ENCODE measurements at regions not wholly inside any gene's neighbourhood (a gene's known extent, or its start where the extent isn't known, plus 50 kb on each side); places are given as distances from the start of the nearest gene placed in this dataset.
"Not testable (repeated sequence)": the region's sequence is repeated elsewhere in the genome, so short reads cannot be mapped to it uniquely, and the experiment has no call there.

- Mint-ChIP-seq H3K27me3 (no peaks in the 10 kb centered on the region), H3K4me3 (no peak overlapping the region), H3K9me3 (ENCODE audit: low read depth) (peaks cover 5% of the 10 kb centered on the region), H3K36me3 (ENCODE audit: low read depth) (no peaks in the 10 kb centered on the region), H3K27ac (no peak overlapping the region), H3K4me1 (peaks cover 6% of the 10 kb centered on the region)
- ChIA-PET CTCF (no interaction called here), POLR2A (no interaction called here)
- no peak for ATAC-seq
- intact Hi-C loops (cut with DNase I, micrococcal nuclease), result no loop called here
- no peak for DNase-seq
Observed at GRCh38 chr3:104291437-104291851, 1075.3 kb upstream of the ALCAM start.

GRCh38 chr3:104291878-104292277, 1074.8 kb upstream of the ALCAM start:
- intact Hi-C loops (cut with DNase I, micrococcal nuclease), result no loop called here
- POLR2A ChIA-PET, result no interaction called here
- Mint-ChIP-seq H3K27me3 (no peaks in the 10 kb centered on the region), H3K4me1 (peaks cover 6% of the 10 kb centered on the region), H3K4me3 (no peak overlapping the region), H3K36me3 (ENCODE audit: low read depth) (no peaks in the 10 kb centered on the region), H3K9me3 (ENCODE audit: low read depth) (peaks cover 2% of the 10 kb centered on the region), H3K27ac (no peak overlapping the region)
- DNase-seq (no peak), ATAC-seq (no peak)
- CTCF ChIA-PET, result no interaction called here

- H3K4me1 Mint-ChIP-seq, result no peaks in the 10 kb centered on the region
- peaks cover 2% of the 10 kb centered on the region for H3K9me3 Mint-ChIP-seq (ENCODE audit: low read depth)
- no peak for ATAC-seq
- no peaks in the 10 kb centered on the region for H3K36me3 Mint-ChIP-seq (ENCODE audit: low read depth)
- no peak overlapping the region for H3K4me3 Mint-ChIP-seq
- no peaks in the 10 kb centered on the region for H3K27me3 Mint-ChIP-seq
- ChIA-PET CTCF (no interaction called here), POLR2A (no interaction called here)
- H3K27ac Mint-ChIP-seq, result no peak overlapping the region
- intact Hi-C loops (cut with DNase I, micrococcal nuclease), result no loop called here
- no peak for DNase-seq
Observed at GRCh38 chr3:104297617-104298016, 1069.1 kb upstream of the ALCAM start.

DNA sequence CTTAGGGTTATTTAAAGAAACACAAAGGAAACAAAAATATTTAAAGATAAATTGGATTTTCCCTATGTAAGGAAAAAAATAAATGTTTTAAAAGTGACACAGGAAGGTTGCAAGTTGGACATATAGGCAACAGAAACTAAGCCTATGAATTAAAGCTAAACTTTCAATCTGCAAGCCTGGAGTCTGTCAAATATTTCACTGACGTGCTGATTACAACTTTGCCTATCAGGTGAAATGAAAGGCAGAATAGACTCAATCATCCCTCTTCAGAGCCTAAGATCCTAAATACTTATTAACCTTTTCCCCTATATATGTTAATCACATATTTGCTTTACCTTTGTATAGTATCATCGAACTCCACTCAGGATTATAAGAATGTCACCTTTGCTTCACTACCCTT, 1068.0 kb upstream of the ALCAM start:
- ChIA-PET POLR2A (no interaction called here), CTCF (no interaction called here)
- Mint-ChIP-seq H3K4me1 (no peaks in the 10 kb centered on the region), H3K27me3 (no peaks in the 10 kb centered on the region), H3K27ac (no peak overlapping the region), H3K36me3 (ENCODE audit: low read depth) (no peaks in the 10 kb centered on the region), H3K9me3 (ENCODE audit: low read depth) (peaks cover 2% of the 10 kb centered on the region), H3K4me3 (no peak overlapping the region)
- no peak for ATAC-seq
- intact Hi-C loops (cut with DNase I, micrococcal nuclease), result no loop called here
- DNase-seq, result no peak

- DNase-seq, result no peak
- H3K9me3 Mint-ChIP-seq (ENCODE audit: low read depth), result peaks cover 2% of the 10 kb centered on the region
- intact Hi-C loops (cut with DNase I, micrococcal nuclease), result no loop called here
- H3K36me3 Mint-ChIP-seq (ENCODE audit: low read depth), result no peaks in the 10 kb centered on the region
- no peak for ATAC-seq
- no peak overlapping the region for H3K27ac Mint-ChIP-seq
- ChIA-PET POLR2A (no interaction called here), CTCF (no interaction called here)
- no peak overlapping the region for H3K4me3 Mint-ChIP-seq
- no peaks in the 10 kb centered on the region for H3K27me3 Mint-ChIP-seq
- no peaks in the 10 kb centered on the region for H3K4me1 Mint-ChIP-seq
Observed at GRCh38 chr3:104316118-104316517, 1050.6 kb upstream of the ALCAM start.

DNA sequence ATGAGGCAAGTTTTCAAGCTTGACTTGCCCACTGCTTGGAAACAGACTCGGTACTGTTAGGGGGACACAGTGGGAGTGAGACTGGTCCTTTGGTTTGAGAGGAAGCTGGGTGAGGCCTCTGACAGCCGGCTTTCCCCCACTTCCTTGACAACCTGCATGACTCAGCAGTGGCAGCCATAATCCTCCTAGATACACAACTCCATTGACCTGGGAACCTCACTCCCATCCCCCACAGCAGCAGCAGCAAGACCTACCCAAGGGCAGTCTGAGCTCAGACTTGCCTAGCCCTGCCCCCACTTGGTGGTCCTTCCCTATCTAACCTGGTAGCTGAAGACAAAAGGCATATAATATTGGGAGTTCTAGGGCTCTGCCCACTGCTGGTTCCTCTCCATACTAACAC, 1043.5 kb upstream of the ALCAM start:
- ATAC-seq (no peak), DNase-seq (no peak)
- CTCF ChIA-PET, result no interaction called here
- H3K27me3 Mint-ChIP-seq, result no peaks in the 10 kb centered on the region
- H3K27ac Mint-ChIP-seq, result no peak overlapping the region
- no peaks in the 10 kb centered on the region for H3K4me1 Mint-ChIP-seq
- peaks cover 22% of the 10 kb centered on the region for H3K9me3 Mint-ChIP-seq (ENCODE audit: low read depth)
- intact Hi-C loops (cut with DNase I, micrococcal nuclease), result no loop called here
- H3K36me3 Mint-ChIP-seq (ENCODE audit: low read depth), result no peaks in the 10 kb centered on the region
- POLR2A ChIA-PET, result no interaction called here
- H3K4me3 Mint-ChIP-seq, result no peak overlapping the region

DNA sequence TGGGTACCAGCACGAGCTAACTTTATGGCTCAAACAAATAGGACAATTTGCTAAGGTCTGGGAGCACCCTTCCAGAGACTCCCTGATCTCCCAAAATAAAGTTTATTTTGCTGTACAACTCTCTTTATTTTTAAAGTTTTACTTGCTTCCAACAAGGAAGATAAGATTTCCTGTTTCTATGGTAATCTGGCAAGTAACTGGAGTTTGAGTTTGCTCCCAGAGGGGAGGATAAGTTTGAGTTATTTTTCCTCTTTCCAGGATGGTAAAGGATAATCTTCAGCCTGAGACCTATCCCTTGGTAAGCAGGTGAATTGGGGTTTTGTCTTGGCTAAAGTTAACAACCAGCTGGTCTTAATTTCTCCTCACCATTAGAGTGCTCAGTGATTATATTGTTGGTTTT, 1019.4 kb upstream of the ALCAM start:
- ChIA-PET POLR2A (no interaction called here), CTCF (no interaction called here)
- intact Hi-C loops (cut with DNase I, micrococcal nuclease), result no loop called here
- Mint-ChIP-seq H3K36me3 (ENCODE audit: low read depth) (no peaks in the 10 kb centered on the region), H3K4me1 (no peaks in the 10 kb centered on the region), H3K27ac (no peak overlapping the region), H3K4me3 (no peak overlapping the region), H3K9me3 (ENCODE audit: low read depth) (no peaks in the 10 kb centered on the region), H3K27me3 (no peaks in the 10 kb centered on the region)
- ATAC-seq, result no peak
- no peak for DNase-seq

DNA sequence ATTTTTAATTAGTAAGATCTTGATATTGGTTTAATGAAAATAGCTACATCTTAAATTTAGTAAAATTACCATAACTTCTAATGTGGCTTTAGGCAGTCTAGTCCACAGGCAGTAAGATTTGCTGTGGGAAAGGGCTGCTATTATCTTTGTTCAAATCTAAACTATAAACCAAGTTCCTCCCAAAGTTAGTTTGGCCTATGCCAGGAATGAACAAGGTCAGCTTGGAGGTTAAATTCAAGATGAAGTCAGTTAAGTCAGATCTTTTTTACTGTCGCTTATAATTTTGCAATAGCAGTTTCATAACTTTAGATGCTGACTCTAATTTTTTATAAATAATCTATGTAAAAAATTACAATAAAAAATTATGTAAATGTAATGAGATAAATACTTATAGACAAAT, 1016.9 kb upstream of the ALCAM start:
- Mint-ChIP-seq H3K4me1 (no peaks in the 10 kb centered on the region), H3K27me3 (no peaks in the 10 kb centered on the region), H3K27ac (no peak overlapping the region), H3K4me3 (no peak overlapping the region), H3K36me3 (ENCODE audit: low read depth) (no peaks in the 10 kb centered on the region), H3K9me3 (ENCODE audit: low read depth) (peaks cover 2% of the 10 kb centered on the region)
- CTCF ChIA-PET, result no interaction called here
- DNase-seq (no peak), ATAC-seq (no peak)
- POLR2A ChIA-PET, result no interaction called here
- intact Hi-C loops (cut with DNase I, micrococcal nuclease), result no loop called here

DNA sequence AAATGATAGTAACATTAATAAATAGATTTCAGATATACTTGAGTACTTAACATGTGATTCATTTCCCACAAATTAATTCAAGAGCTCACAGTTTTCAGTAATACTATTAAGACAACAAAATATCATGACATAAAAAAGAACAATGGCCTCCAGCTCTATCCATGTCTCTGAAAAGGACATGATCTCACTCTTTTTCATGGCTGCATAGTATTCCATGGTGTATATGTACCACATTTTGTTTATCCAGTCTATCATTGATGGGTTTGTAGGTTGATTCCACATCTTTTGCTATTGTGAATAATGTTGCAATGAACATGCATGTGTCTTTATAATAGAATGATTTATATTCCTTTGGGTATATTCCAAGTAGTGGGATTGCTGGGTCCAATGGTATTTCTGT, 1012.8 kb upstream of the ALCAM start:
- Mint-ChIP-seq H3K36me3 (ENCODE audit: low read depth) (no peaks in the 10 kb centered on the region), H3K27me3 (no peaks in the 10 kb centered on the region), H3K4me1 (no peaks in the 10 kb centered on the region), H3K9me3 (ENCODE audit: low read depth) (peaks cover 2% of the 10 kb centered on the region), H3K27ac (no peak overlapping the region), H3K4me3 (no peak overlapping the region)
- ChIA-PET CTCF (no interaction called here), POLR2A (no interaction called here)
- no peak for DNase-seq
- ATAC-seq, result no peak
- intact Hi-C loops (cut with DNase I, micrococcal nuclease), result no loop called here

GRCh38 chr3:104359546-104359945, 1007.2 kb upstream of the ALCAM start:
- no peaks in the 10 kb centered on the region for H3K27me3 Mint-ChIP-seq
- intact Hi-C loops (cut with DNase I, micrococcal nuclease), result no loop called here
- H3K36me3 Mint-ChIP-seq (ENCODE audit: low read depth), result no peaks in the 10 kb centered on the region
- no peaks in the 10 kb centered on the region for H3K9me3 Mint-ChIP-seq (ENCODE audit: low read depth)
- no peak overlapping the region for H3K27ac Mint-ChIP-seq
- ATAC-seq, result no peak
- ChIA-PET POLR2A (no interaction called here), CTCF (interaction anchor here (0.7 kb wide), 1 partner anchor 165 kb away, joined by 3 read pairs; no protein-coding TSS in a partner anchor)
- no peak overlapping the region for H3K4me3 Mint-ChIP-seq
- DNase-seq, result no peak
- H3K4me1 Mint-ChIP-seq, result no peaks in the 10 kb centered on the region

DNA sequence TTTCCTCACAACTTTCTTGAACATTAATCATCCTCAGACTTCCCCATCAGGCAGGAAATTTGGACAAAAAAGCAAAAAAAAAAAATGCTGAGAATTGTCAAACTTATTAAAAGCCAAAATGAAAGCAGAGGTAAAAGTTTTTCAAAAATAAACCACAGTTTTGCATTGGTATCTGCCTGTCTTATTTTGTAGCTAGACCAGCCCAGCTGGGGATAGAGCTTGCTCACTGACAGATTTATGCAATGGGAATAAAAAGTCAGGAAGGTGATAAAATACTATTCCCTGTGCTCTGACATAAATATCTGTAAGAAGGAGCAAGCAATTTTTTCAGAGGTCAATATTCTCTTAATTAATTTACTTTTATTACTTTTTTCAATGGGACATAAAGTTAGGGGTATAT, 1006.7 kb upstream of the ALCAM start:
- no peak for DNase-seq
- Mint-ChIP-seq H3K27ac (no peak overlapping the region), H3K27me3 (no peaks in the 10 kb centered on the region), H3K4me3 (no peak overlapping the region), H3K9me3 (ENCODE audit: low read depth) (no peaks in the 10 kb centered on the region), H3K36me3 (ENCODE audit: low read depth) (no peaks in the 10 kb centered on the region), H3K4me1 (no peaks in the 10 kb centered on the region)
- POLR2A ChIA-PET, result no interaction called here
- CTCF ChIA-PET, result interaction anchor here (0.7 kb wide), 1 partner anchor 164 kb away, joined by 3 read pairs; no protein-coding TSS in a partner anchor
- intact Hi-C loops (cut with DNase I, micrococcal nuclease), result no loop called here
- ATAC-seq, result no peak

GRCh38 chr3:104361748-104362147, 1005.0 kb upstream of the ALCAM start:
- H3K9me3 Mint-ChIP-seq (ENCODE audit: low read depth); H3K4me3 Mint-ChIP-seq; H3K27ac Mint-ChIP-seq; CTCF ChIA-PET; H3K36me3 Mint-ChIP-seq (ENCODE audit: low read depth); H3K4me1 Mint-ChIP-seq; ATAC-seq; H3K27me3 Mint-ChIP-seq; intact Hi-C loops (cut with DNase I, micrococcal nuclease); DNase-seq; POLR2A ChIA-PET: not testable (repeated sequence)

DNA sequence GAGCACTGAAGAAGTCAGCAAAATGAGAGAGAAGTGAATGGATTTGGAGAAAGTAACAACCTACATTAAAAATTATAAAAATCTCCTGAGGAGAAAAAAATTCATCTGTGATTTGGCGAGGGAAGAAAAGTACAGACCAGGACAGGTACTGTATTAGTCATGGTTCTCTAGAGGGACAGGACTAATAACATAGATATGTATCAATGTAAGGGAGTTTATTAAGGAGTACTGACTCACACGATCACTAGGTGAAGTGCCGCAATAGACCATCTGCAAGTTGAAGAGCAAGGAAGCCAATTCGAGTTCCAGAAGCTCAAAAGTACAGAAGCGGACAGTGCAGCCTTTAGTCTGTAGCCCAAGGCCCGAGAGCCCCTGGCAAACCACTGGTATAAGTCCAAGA, 1004.4 kb upstream of the ALCAM start:
- Mint-ChIP-seq H3K4me1 (no peaks in the 10 kb centered on the region), H3K4me3 (no peak overlapping the region), H3K9me3 (ENCODE audit: low read depth) (no peaks in the 10 kb centered on the region), H3K27me3 (no peaks in the 10 kb centered on the region), H3K27ac (no peak overlapping the region), H3K36me3 (ENCODE audit: low read depth) (no peaks in the 10 kb centered on the region)
- intact Hi-C loops (cut with DNase I, micrococcal nuclease), result no loop called here
- DNase-seq (no peak), ATAC-seq (no peak)
- POLR2A ChIA-PET, result no interaction called here
- CTCF ChIA-PET, result no interaction called here
